BE2C (cell line): ENCODE measurements at regions not wholly inside any gene's neighbourhood (a gene's known extent, or its start where the extent isn't known, plus 50 kb on each side); places are given as distances from the start of the nearest gene placed in this dataset.

Experiments
- DNase-seq: peaks from one replicate; pipeline ENCODE4 v3.0.0-alpha.2; 2020
- H3K27me3 ChIP-seq: fragments of 250-450 bp; sonication (Bioruptor Pico); 2 replicates; pipeline ENCODE4 v1.5.1; 2020; ENCODE audit warnings: mild to moderate bottlenecking
- H3K36me3 ChIP-seq: fragments of 250-450 bp; sonication (Bioruptor Pico); 2 replicates; pipeline ENCODE4 v1.5.1; 2020; ENCODE audit warnings: mild to moderate bottlenecking
- H3K4me1 ChIP-seq: fragments of 250-450 bp; sonication (Bioruptor Pico); 2 replicates; pipeline ENCODE4 v1.5.1; 2020
- H3K4me3 ChIP-seq: 2 replicates; pipeline ENCODE4 v1.5.1; 2011; ENCODE audit warnings: low read depth, low read length
- H3K9me3 ChIP-seq: fragments of 250-450 bp; sonication (Bioruptor Pico); 2 replicates; pipeline ENCODE4 v1.5.1; 2020
- TF ChIP-seq, protein P1 (sequence below): IDR thresholded peaks from 2 replicates; pipeline ENCODE4 v1.5.1; 2012; ENCODE audit warnings: mild to moderate bottlenecking, low read depth, low read length

DNA sequence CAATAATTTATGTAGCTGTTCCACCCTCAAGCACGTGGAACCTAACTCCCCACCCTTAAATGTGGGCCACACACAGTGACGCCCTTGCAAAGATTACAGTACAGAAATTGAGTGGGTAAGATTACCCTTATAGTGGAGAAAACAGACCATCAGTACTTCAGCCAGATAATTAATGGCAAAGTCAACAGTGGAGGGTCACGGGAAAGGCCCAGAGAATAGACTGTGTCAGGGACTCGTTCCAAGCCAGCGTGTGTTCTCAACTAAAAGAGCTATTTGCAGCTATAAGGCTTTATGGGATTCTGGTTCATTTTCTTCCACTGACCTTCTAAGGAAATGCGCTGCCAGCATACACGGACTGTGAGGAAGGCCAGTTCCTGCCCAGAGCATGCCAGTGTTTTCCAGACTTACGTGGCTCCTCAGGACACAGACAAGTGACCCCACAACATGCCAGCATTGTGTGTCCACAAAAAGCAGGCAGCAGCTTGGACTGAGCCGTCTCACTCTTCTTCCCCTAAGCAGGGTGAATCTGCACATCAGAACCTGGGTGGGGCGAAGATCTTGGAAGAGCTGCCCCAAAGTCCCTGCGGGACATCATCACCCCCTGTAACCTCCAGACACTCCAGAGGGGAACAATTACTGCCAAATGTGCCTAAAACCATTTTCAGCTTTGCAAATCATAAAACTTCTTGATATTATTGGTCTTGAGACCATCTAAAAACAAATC lies 428.5 kb downstream of the OCA2 start:
- TF ChIP-seq, protein P1, sequence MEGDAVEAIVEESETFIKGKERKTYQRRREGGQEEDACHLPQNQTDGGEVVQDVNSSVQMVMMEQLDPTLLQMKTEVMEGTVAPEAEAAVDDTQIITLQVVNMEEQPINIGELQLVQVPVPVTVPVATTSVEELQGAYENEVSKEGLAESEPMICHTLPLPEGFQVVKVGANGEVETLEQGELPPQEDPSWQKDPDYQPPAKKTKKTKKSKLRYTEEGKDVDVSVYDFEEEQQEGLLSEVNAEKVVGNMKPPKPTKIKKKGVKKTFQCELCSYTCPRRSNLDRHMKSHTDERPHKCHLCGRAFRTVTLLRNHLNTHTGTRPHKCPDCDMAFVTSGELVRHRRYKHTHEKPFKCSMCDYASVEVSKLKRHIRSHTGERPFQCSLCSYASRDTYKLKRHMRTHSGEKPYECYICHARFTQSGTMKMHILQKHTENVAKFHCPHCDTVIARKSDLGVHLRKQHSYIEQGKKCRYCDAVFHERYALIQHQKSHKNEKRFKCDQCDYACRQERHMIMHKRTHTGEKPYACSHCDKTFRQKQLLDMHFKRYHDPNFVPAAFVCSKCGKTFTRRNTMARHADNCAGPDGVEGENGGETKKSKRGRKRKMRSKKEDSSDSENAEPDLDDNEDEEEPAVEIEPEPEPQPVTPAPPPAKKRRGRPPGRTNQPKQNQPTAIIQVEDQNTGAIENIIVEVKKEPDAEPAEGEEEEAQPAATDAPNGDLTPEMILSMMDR = no peak
- no peaks in the 10 kb centered on the region for H3K36me3 ChIP-seq
- H3K4me3 ChIP-seq = no peak overlapping the region
- H3K9me3 ChIP-seq = no peaks in the 10 kb centered on the region
- no peaks in the 10 kb centered on the region for H3K27me3 ChIP-seq
- H3K4me1 ChIP-seq = no peaks in the 10 kb centered on the region
- no peak for DNase-seq

DNA sequence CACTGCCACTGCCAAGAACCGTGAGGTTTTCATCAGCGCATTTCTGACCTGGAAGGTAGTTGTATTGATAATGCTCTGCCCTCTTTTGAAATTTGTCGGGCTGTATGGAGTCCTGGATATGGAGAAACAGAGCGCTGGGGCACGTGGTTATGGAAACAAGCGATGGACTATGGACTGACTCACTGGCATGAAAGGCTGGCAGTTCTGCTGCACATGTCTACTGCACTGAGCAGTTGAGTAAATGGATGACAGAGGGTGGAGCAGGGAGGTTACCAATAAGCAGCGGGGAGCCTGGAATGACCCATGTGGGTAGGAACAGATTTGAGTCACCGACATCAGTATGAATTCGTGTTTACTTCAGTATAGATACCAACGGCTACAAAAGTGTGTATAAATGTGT lies 429.5 kb downstream of the OCA2 start:
- TF ChIP-seq, protein P1 = no peak
- no peaks in the 10 kb centered on the region for H3K9me3 ChIP-seq
- no peaks in the 10 kb centered on the region for H3K27me3 ChIP-seq
- H3K4me3 ChIP-seq = no peak overlapping the region
- no peaks in the 10 kb centered on the region for H3K36me3 ChIP-seq
- no peaks in the 10 kb centered on the region for H3K4me1 ChIP-seq
- no peak for DNase-seq

DNA sequence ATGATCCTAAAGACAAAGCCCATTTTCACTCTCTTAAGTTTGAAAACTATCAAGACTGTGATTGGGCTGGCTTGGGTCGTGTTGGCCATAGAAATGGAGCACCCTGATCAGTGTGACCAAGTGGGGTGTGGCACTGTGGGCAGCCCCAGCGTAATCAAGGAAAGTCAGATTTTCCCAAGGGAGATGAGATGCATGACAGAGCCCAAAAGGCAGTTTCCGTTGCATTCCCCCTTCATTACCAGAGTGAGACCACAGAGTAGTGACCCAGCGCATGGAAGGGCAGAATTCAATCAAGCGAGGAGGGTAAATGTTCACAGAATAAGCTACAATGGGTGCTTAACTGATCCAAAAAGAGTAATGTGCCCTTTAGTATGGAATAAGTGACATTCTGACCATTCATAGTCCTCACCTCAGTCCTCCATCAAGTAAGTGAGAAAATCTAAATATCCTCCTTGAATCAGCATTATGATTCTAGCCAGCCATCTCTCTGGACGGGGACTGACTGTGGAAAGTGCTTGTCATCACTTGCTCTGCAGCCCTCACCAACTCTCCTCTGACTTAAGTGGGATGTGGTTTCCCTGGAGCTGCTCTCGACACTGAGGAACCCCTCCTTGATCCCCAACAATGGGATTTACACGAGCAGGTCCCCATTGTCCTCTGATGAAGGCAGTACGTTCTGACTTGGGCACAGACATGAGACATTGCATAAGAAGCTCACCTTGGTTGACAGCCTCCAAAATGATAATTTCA lies 430.5 kb downstream of the OCA2 start:
- H3K9me3 ChIP-seq = no peaks in the 10 kb centered on the region
- no peak overlapping the region for H3K4me3 ChIP-seq
- TF ChIP-seq, protein P1 = no peak
- H3K36me3 ChIP-seq = no peaks in the 10 kb centered on the region
- no peak for DNase-seq
- H3K4me1 ChIP-seq = no peaks in the 10 kb centered on the region
- H3K27me3 ChIP-seq = no peaks in the 10 kb centered on the region

DNA sequence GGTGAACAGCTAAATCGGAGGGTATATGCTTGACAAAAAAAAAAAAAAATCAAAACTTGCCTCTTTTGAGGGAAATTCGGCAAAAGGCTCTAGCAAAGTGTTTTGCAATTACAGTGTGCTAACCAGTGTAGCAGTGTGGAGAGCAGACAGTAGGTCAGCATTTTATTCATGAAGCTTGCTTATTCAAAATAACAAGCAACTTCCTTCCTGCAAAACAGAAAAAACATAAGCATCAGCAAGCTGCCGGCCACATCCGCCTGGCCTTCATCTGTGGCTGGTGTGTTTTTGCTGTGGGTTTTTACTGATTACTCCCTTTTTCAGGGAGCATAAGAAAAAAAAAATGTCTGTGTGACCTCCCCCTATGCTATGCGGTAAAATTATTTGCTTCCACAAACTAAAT lies 434.1 kb downstream of the OCA2 start:
- Histone ChIP-seq H3K27me3 (no peaks in the 10 kb centered on the region), H3K4me3 (no peak overlapping the region), H3K4me1 (no peaks in the 10 kb centered on the region), H3K9me3 (no peaks in the 10 kb centered on the region), H3K36me3 (no peaks in the 10 kb centered on the region)
- TF ChIP-seq, protein P1 = no peak
- no peak for DNase-seq

DNA sequence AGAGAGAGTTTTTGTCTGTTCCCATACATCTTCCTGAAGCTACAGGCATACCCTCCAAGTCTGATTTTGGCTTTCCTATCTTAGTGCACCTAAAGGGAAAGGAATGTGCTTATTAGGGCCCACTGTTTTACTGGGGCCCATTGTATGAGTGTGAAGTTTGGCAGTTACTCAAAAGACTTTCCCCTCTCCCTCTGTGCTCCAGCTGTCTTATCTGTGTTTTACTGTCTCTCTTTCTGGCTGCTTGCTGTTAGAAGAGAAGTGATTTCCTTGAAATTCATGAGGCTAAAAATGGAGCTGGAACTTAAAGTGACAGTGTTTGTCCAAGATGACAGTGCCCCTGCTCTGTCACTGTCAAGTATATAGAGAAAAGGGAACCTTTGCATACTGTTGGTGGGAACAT lies 436.2 kb downstream of the OCA2 start:
- Histone ChIP-seq H3K4me1 (no peaks in the 10 kb centered on the region), H3K27me3 (no peaks in the 10 kb centered on the region), H3K9me3 (no peaks in the 10 kb centered on the region), H3K4me3 (no peak overlapping the region), H3K36me3 (no peaks in the 10 kb centered on the region)
- TF ChIP-seq, protein P1 = no peak
- DNase-seq = no peak

DNA sequence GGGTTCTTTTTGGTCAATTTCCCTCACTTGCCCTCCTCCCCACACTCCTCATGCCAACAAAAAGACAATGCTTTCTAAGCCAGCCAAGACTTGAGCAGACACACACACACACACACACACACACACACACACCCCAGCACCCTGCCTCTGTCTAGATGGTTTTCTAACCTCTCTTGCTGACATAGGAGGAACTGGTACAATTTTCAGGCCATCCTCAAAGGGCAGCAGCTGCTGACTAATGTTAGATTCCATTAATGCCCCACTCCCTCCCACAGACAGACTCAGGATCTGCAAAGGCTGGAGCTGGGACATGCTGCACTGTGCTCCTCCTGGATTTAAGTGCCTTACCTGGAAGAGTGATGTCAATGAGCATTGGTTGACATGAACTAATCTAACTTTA lies 438.4 kb downstream of the OCA2 start:
- Histone ChIP-seq H3K36me3 (no peaks in the 10 kb centered on the region), H3K4me1 (no peaks in the 10 kb centered on the region), H3K9me3 (no peaks in the 10 kb centered on the region), H3K27me3 (no peaks in the 10 kb centered on the region), H3K4me3 (no peak overlapping the region)
- DNase-seq = no peak
- TF ChIP-seq, protein P1 = no peak
